T-helper 1 cell (primary cell): ENCODE measurements at regions not wholly inside any gene's neighbourhood (a gene's known extent, or its start where the extent isn't known, plus 50 kb on each side); places are given as distances from the start of the nearest gene placed in this dataset.
"Not testable (repeated sequence)": the region's sequence is repeated elsewhere in the genome, so short reads cannot be mapped to it uniquely, and the experiment has no call there.

Experiments
- DNase-seq, 5 donors: peaks; one replicate each; pipeline ENCODE4 v3.0.0-alpha.2; 2012 to 2020

GRCh38 chr12:114827461-114827860 is 143.5 kb upstream of the TBX3 start:
- no peak for DNase-seq

GRCh38 chr12:114826244-114826643 is 142.3 kb upstream of the TBX3 start:
- DNase-seq = no peak

- no peak for DNase-seq
Measured at GRCh38 chr12:114823724-114824123, 139.7 kb upstream of the TBX3 start.

- no peak for DNase-seq
Measured at GRCh38 chr12:114821570-114821969, 137.6 kb upstream of the TBX3 start.

- no peak for DNase-seq
Measured at GRCh38 chr12:114820796-114821195, 136.8 kb upstream of the TBX3 start.

GRCh38 chr12:114817571-114818425 is 133.8 kb upstream of the TBX3 start:
- no peak for DNase-seq

- DNase-seq = no peak
Measured at GRCh38 chr12:114815026-114815795, 131.2 kb upstream of the TBX3 start.

GRCh38 chr12:114812858-114813761 is 129.1 kb upstream of the TBX3 start:
- DNase-seq = no peak

- DNase-seq = no peak
Measured at GRCh38 chr12:114812384-114812783, 128.4 kb upstream of the TBX3 start.

- no peak for DNase-seq
Measured at GRCh38 chr12:114809097-114809496, 125.1 kb upstream of the TBX3 start.

- not testable (repeated sequence) for DNase-seq
Measured at GRCh38 chr12:114801381-114801780, 117.4 kb upstream of the TBX3 start.

- DNase-seq = not testable (repeated sequence)
Measured at GRCh38 chr12:114800566-114800965, 116.6 kb upstream of the TBX3 start.

GRCh38 chr12:114799574-114800487 is 115.9 kb upstream of the TBX3 start:
- no peak for DNase-seq

GRCh38 chr12:114794049-114794558 is 110.1 kb upstream of the TBX3 start:
- DNase-seq = no peak

- DNase-seq = no peak
Measured at GRCh38 chr12:114790276-114790675, 106.3 kb upstream of the TBX3 start.

GRCh38 chr12:114789821-114790220 is 105.8 kb upstream of the TBX3 start:
- no peak for DNase-seq

- no peak for DNase-seq
Measured at GRCh38 chr12:114789276-114789675, 105.3 kb upstream of the TBX3 start.

- DNase-seq = no peak
Measured at GRCh38 chr12:114784526-114784925, 100.6 kb upstream of the TBX3 start.

- no peak for DNase-seq
Measured at GRCh38 chr12:114783089-114783618, 99.2 kb upstream of the TBX3 start.

GRCh38 chr12:114780746-114781399 is 96.9 kb upstream of the TBX3 start:
- no peak for DNase-seq

- DNase-seq = no peak
Measured at GRCh38 chr12:114779647-114780046, 95.7 kb upstream of the TBX3 start.
